Dermis microvascular lymphatic vessel endothelial cell (primary cell): ENCODE measurements at regions not wholly inside any gene's neighbourhood (a gene's known extent, or its start where the extent isn't known, plus 50 kb on each side); places are given as distances from the start of the nearest gene placed in this dataset.

Experiments
- DNase-seq, 2 donors: peaks; one replicate each; pipeline versions ENCODE4 v3.0.0 to v3.0.0-alpha.2; 2010; ENCODE audit warnings: low read depth in 2 of 2

DNA sequence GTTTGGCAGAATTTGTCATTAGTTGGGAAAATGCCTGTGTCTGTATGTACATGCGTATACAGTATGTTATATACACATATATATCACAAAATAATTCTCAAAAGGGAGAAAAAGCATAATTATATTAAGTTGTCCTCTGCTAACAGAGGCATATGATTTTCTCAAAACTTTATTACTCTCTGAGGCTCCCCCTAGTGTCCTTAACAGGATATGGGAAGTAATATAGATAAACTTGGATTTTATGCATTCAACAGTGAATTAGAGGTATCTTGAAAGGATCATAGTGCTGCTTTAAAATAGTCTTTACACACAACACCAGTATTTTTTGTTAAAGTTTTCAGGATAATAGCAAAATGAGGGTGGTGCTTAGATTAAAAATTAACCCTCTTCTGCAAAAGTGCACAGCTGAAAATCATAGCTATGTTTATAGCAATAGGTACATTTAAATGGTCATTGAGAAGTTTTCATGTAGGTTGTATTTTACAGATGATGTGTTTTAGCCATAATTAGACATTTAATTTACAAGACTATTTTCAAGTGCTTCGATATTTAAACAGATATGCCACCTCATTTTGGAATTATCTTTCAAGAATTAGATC, 454.0 kb upstream of the ROBO2 start:
- no peak for DNase-seq

GRCh38 chr3:76586471-76586870, 453.4 kb upstream of the ROBO2 start:
- DNase-seq = no peak

DNA sequence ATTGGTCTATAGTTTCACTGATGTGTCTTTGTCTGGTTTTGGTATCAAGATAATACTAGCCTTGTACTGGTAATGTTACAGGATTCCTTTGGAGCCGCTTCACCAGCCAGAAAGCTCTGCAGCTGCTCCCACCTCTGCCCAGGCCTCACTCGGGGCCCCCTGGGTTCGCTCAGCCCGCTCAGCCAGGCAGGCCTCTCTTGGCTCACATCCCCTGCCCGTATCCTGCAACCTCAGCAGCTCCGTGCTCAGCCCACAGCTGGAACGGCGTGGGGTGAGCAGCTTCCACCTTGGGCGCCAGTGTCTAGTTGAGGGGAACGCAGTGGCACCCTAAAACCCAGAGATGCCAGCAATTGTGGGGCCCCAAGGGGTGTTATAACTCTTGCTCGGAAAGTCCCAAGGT, 429.7 kb upstream of the ROBO2 start:
- no peak for DNase-seq

DNA sequence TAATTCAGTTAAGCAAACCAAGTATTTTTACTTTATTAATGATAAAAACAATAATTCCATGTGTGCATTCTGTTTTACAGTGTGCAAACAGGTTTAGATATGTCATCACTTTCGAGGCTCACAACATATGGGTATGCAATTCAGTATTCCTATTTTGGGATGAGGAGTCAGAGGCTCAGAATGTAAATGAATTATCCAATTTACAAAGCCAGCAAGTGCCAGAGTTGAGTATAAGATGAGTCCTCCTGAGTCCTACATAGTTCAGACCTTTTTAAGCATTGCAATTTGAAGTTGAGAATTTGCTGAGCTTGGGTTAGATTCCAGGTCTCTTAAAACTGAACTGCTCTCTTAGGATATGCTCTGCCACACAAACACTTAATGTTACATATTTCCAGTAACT, 424.2 kb upstream of the ROBO2 start:
- DNase-seq = no peak

DNA sequence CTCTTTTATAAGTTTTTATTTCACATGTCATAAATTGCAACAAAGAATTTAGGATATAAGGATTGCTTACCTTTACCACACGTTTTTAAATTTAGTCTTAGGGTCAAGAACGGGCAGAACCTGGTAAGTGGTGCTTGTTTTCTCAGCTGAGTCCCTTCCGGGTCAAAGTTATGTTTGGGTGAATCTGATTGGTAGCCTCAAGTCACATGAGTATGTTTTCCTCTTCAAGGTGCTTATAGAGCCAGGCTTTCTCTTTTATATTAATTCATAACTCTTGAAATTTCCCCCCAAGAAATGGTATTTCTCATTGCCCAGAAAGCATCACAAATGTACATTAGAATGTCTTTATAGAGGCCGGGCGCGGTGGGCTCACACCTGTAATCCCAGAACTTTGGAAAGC, 415.7 kb upstream of the ROBO2 start:
- no peak for DNase-seq

- no peak for DNase-seq
These were observed 412.7 kb upstream of the ROBO2 start for GRCh38 chr3:76627236-76627635.

DNA sequence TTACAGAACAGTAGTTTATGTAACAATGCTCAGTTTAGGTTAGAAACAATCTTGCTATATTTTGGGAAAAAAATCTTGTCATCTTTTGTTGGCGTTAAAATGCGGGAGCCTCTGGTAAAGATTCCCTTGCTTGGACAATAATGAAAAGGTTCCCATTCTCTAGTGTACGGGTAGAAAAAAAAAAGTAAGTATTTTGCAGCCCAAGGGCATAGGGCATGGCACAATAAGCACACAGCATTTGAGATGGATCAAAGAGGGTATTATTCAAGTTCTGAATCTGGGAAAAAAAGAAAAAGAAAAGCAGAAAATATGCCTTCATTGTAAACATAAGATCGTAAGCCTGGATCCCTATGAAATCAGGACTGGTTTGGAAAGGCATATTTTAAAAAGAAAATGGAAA, 408.6 kb upstream of the ROBO2 start:
- DNase-seq = no peak

GRCh38 chr3:76638006-76638405, 401.9 kb upstream of the ROBO2 start:
- DNase-seq = no peak

- DNase-seq = no peak
These were observed 396.1 kb upstream of the ROBO2 start for GRCh38 chr3:76643623-76644304.

GRCh38 chr3:76644305-76644675, 395.6 kb upstream of the ROBO2 start:
- DNase-seq = no peak

DNA sequence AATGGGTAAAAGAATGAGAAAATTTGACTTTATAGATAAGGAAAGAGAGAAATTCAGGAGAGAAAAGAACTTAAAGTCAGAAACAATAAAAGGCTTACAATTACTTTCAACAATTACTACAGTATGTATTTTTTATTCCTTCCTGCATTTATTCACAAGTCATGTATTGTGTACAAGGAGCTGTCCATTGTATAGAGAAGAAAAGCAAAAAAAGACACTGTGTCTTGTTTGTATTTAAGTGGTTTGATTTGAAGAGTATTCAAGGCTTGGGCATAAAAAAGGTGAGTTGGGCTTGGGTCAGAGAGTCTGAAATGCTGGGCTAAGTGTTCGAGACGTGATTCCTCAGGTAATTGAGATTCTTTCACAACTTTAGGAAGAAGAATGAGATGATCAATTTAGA, 394.2 kb upstream of the ROBO2 start:
- DNase-seq = no peak

GRCh38 chr3:76646921-76647562, 392.9 kb upstream of the ROBO2 start:
- no peak for DNase-seq

- DNase-seq = no peak
These were observed 388.1 kb upstream of the ROBO2 start for GRCh38 chr3:76651784-76652183.

GRCh38 chr3:76652524-76652923, 387.4 kb upstream of the ROBO2 start:
- no peak for DNase-seq

- DNase-seq = no peak
These were observed 386.2 kb upstream of the ROBO2 start for GRCh38 chr3:76653640-76654251.

GRCh38 chr3:76656531-76657070, 383.3 kb upstream of the ROBO2 start:
- no peak for DNase-seq

DNA sequence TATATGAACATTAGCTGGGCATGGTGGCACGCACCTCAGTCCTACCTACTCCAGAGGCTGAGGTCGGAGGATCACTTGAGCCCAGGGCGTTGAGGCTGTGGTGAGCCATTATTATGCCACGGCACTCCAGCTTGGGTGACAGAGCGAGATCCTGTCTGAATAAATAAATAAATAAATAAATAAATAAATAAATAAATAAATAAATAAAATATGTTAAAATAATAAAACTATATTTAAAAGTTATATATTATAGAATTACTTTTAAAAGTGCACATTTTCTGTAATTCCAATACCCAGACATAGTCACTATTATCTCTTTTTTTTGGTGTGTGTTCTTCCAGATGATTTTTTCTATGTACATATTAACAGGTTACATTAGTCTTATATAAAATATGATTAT, 382.0 kb upstream of the ROBO2 start:
- DNase-seq = no peak

DNA sequence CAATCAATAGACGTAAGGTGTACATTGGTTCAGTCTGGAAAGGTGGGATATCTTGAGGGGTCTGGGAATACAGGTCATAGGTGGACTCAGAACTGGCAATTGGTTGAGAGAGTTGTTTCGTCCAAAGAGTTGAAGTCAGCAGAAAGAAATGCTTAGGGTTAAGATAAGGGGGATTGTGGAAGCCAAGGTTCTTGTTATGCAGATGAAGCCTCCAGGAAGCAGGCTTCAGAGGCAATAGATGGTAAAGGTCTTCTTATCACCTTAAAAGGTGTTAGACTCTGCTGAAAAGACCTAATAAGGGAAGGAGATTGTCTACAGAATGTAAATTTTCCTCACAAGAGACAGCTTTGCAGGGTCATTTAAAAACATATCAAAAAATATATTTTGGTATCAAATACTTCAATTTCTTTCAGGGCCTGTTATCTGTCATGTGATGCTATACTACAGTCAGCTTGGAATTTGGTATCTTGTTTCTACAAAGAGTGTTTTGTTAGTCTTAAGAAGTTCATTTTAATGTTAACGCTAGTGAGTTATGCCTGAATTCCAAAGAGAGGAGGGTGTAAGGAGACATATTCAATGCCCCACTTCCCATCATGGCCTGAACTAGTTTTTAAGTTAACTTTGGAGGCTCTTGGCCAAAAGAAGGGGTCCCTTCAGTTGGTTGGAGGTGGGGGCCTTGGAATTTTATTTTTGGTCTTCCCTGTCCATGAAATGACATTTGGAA, 378.2 kb upstream of the ROBO2 start:
- no peak for DNase-seq

- DNase-seq = no peak
These were observed 375.1 kb upstream of the ROBO2 start for GRCh38 chr3:76664816-76665215.

DNA sequence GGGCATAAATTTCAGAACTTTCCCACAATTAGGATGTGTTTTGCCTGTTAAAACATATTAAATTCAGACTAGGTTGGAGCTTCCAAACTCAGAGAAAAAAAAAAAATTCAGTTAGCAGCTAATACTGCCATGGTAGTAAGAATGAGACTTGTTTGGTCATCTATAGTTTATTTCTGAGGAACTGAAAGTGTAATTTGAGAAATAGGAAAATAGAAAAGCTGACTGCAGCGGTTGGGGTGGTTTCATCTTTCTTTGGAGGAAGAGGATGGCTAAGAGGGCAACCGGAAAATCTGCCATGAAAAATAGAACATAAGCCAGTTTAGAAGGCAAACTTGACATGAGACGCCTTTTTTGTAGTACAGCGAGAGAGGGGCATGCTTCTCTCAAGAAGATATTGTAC, 371.2 kb upstream of the ROBO2 start:
- no peak for DNase-seq

DNA sequence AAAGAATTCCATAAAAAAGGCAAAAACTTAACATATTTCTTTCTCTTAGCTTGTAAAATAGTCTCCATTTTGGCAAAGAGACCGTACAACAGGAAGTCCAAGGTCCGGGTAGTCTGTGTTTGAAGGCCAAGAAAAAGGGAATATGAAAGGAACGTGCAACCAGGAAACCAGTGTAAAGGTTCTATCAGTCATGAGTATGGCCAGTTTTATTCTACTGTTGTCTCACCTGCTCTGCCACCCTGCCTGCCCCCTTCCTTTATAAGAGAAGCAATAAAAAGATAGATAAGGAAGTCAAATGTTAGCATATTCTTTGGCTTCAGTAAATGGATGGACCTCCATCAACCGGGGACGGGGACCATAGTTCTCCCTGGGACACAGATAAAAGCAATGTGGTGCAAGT, 370.6 kb upstream of the ROBO2 start:
- no peak for DNase-seq

DNA sequence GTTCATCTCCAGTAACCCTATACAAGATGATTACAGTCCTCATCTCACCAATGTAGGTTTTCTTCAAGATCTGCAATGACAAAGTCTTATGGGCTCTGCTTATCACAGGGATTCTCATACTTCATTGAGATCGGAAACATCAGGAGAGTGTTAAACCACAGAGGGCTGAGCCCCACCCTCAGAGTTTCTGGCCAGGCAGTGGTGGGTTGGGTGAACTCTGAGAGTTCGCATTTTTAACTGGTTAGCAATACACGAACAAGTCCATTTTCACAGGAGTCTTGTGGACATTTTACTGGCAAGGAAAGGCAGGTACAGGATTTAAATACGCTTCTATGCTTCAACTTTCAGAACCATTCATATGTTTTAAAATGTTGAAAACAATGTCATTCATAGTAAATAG, 366.7 kb upstream of the ROBO2 start:
- no peak for DNase-seq
